Neural crest cell (in vitro differentiated cells): ENCODE measurements at regions not wholly inside any gene's neighbourhood (a gene's known extent, or its start where the extent isn't known, plus 50 kb on each side); places are given as distances from the start of the nearest gene placed in this dataset.

Experiments
- DNase-seq: peaks from one replicate; pipeline ENCODE4 v3.0.0; 2021; ENCODE audit warnings: low read depth, mixed read lengths, low spot score
- H3K27ac Mint-ChIP-seq: one replicate; pipeline ENCODE4 v1.8.0; 2021; ENCODE audit warnings: mild to moderate bottlenecking, mixed read lengths; ENCODE audit not compliant: unreplicated experiment
- H3K27me3 Mint-ChIP-seq: 2 replicates; pipeline ENCODE4 v1.8.0; 2021; ENCODE audit warnings: low read depth, mild to moderate bottlenecking, mixed read lengths
- H3K36me3 Mint-ChIP-seq: 2 replicates; pipeline ENCODE4 v1.8.0; 2021; ENCODE audit warnings: low read depth, mild to moderate bottlenecking, mixed read lengths
- H3K4me1 Mint-ChIP-seq: 2 replicates; pipeline ENCODE4 v1.8.0; 2021; ENCODE audit warnings: mixed read lengths
- H3K4me3 Mint-ChIP-seq: one replicate; pipeline ENCODE4 v1.8.0; 2021; ENCODE audit warnings: mild to moderate bottlenecking, mixed read lengths
- H3K9me3 Mint-ChIP-seq: 2 replicates; pipeline ENCODE4 v1.8.0; 2021; ENCODE audit warnings: mixed read lengths
- CTCF ChIP-seq: fragments of 200-600 bp; sonication (generic); conservative IDR thresholded peaks from 2 replicates; pipeline ENCODE4 v1.5.0; 2021; ENCODE audit warnings: antibody characterized with exemption, mild to moderate bottlenecking

GRCh38 chr15:95898761-95899160 is 431.7 kb upstream of the NR2F2 start:
- no peak overlapping the region for H3K27ac Mint-ChIP-seq
- no peaks in the 10 kb centered on the region for H3K27me3 Mint-ChIP-seq
- H3K4me1 Mint-ChIP-seq: peaks cover 40% of the 10 kb centered on the region
- no peak overlapping the region for H3K4me3 Mint-ChIP-seq
- TF ChIP-seq CTCF: no peak
- H3K36me3 Mint-ChIP-seq: no peaks in the 10 kb centered on the region
- no peaks in the 10 kb centered on the region for H3K9me3 Mint-ChIP-seq
- DNase-seq: no peak

GRCh38 chr15:95901271-95901670 is 429.2 kb upstream of the NR2F2 start:
- H3K4me3 Mint-ChIP-seq: no peak overlapping the region
- no peaks in the 10 kb centered on the region for H3K36me3 Mint-ChIP-seq
- H3K4me1 Mint-ChIP-seq: peaks cover 47% of the 10 kb centered on the region

GRCh38 chr15:95902606-95903005 is 427.9 kb upstream of the NR2F2 start:
- H3K9me3 Mint-ChIP-seq: no peaks in the 10 kb centered on the region
- no peaks in the 10 kb centered on the region for H3K27me3 Mint-ChIP-seq
- DNase-seq: no peak
- no peak overlapping the region for H3K4me3 Mint-ChIP-seq
- no peak for TF ChIP-seq CTCF
- peaks cover 51% of the 10 kb centered on the region for H3K4me1 Mint-ChIP-seq
- H3K36me3 Mint-ChIP-seq: no peaks in the 10 kb centered on the region
- no peak overlapping the region for H3K27ac Mint-ChIP-seq

More at GRCh38 chr15:95901271-95901670, 429.2 kb upstream of the NR2F2 start:
- no peak overlapping the region for H3K27ac Mint-ChIP-seq
- DNase-seq: no peak
- TF ChIP-seq CTCF: no peak
- no peaks in the 10 kb centered on the region for H3K27me3 Mint-ChIP-seq
- H3K9me3 Mint-ChIP-seq: no peaks in the 10 kb centered on the region

GRCh38 chr15:95903352-95903751 is 427.1 kb upstream of the NR2F2 start:
- Mint-ChIP-seq H3K27ac (no peak overlapping the region), H3K4me3 (no peak overlapping the region), H3K27me3 (no peaks in the 10 kb centered on the region), H3K36me3 (no peaks in the 10 kb centered on the region), H3K4me1 (peaks cover 48% of the 10 kb centered on the region), H3K9me3 (no peaks in the 10 kb centered on the region)
- TF ChIP-seq CTCF: no peak
- DNase-seq: no peak

GRCh38 chr15:95910643-95911212 is 419.8 kb upstream of the NR2F2 start:
- Mint-ChIP-seq H3K36me3 (no peaks in the 10 kb centered on the region), H3K9me3 (no peaks in the 10 kb centered on the region), H3K27me3 (no peaks in the 10 kb centered on the region), H3K27ac (no peak overlapping the region), H3K4me3 (peak overlapping the region; percentile 52), H3K4me1 (peaks cover 47% of the 10 kb centered on the region)
- no peak for TF ChIP-seq CTCF
- no peak for DNase-seq
